Lung (tissue), 11 donors: ENCODE measurements at regions not wholly inside any gene's neighbourhood (a gene's known extent, or its start where the extent isn't known, plus 50 kb on each side); places are given as distances from the start of the nearest gene placed in this dataset.

Source experiments
- ATAC-seq: fragments of 200-7000 bp; cut with Tn5 transposase; one replicate; pipeline ENCODE4 v1.9.1; 2020; ENCODE audit warnings: moderate number of reproducible peaks; ENCODE audit not compliant: insufficient read depth, low FRiP score
- DNase-seq, 3 donors: peaks; one replicate each; pipeline ENCODE4 v3.0.0-alpha.2; 2013 to 2017
- H3K27ac ChIP-seq, 2 donors: one replicate each; pipeline ENCODE4 v1.5.1; 2013; ENCODE audit warnings: mild to moderate bottlenecking in 2 of 2, moderate library complexity in 2 of 2, control low read depth in 1 of 2, inconsistent platforms in 1 of 2, low read depth in 1 of 2, low read length in 1 of 2
- H3K27me3 ChIP-seq, 3 donors: one replicate each; pipeline ENCODE4 v1.5.1; 2013; ENCODE audit warnings: low read length in 2 of 3; ENCODE audit not compliant: control insufficient read depth in 3 of 3, insufficient read depth in 3 of 3
- H3K36me3 ChIP-seq, 4 donors: one replicate each; pipeline ENCODE4 v1.5.1; 2013; ENCODE audit warnings: low read length in 4 of 4, mild to moderate bottlenecking in 1 of 4, moderate library complexity in 1 of 4; ENCODE audit not compliant: control insufficient read depth in 4 of 4, insufficient read depth in 4 of 4
- H3K4me1 ChIP-seq, 5 donors: one replicate each; pipeline ENCODE4 v1.5.1; 2013; ENCODE audit warnings: low read length in 5 of 5, mild to moderate bottlenecking in 2 of 5, moderate library complexity in 1 of 5; ENCODE audit not compliant: control insufficient read depth in 5 of 5, insufficient read depth in 5 of 5
- H3K4me3 ChIP-seq: one replicate; pipeline ENCODE4 v1.5.1; 2013; ENCODE audit warnings: mild to moderate bottlenecking, control low read depth, moderate library complexity
- H3K9ac ChIP-seq, 2 donors: one replicate each; pipeline ENCODE4 v1.5.1; 2013; ENCODE audit warnings: low read length in 2 of 2, control low read depth in 1 of 2; ENCODE audit not compliant: insufficient read depth in 1 of 2
- H3K9me3 ChIP-seq, 4 donors: one replicate each; pipeline ENCODE4 v1.5.1; 2013; ENCODE audit warnings: low read length in 3 of 4, mild to moderate bottlenecking in 1 of 4, moderate library complexity in 1 of 4; ENCODE audit not compliant: control insufficient read depth in 4 of 4, insufficient read depth in 3 of 4
- WGBS, 2 donors: extraction: QIAGEN DNeasy Blood & Tissue Kit; methylation state at CpG; one replicate each; pipeline ENCODE4 v1.1.7; 2013; 5-methylcytosine and 5-hydroxymethylcytosine counted together
- TF ChIP-seq, protein P1 (sequence below): IDR thresholded peaks from 2 replicates; pipeline ENCODE4 v1.5.1; 2012; ENCODE audit warnings: mild to moderate bottlenecking; ENCODE audit errors: control extremely low read depth, extremely low read depth
- donor health status: control.
- donor health status: control.
- donor health status: Bipolar disorder and iron deficiency.
- donor health status: healthy.
- donor health status: DM: yes; HTN: yes; CAD: no.

- Histone ChIP-seq H3K9me3 (no peaks in the 10 kb centered on the region), H3K9ac (no peak overlapping the region), H3K27ac (no peak overlapping the region), H3K4me3 (no peak overlapping the region), H3K27me3 (no peaks in the 10 kb centered on the region), H3K4me1 (peaks cover 0 to 15% (median 0%) of the 10 kb centered on the region in 5 donors), H3K36me3 (no peaks in the 10 kb centered on the region)
- DNase-seq (peak in 2 of 3 donors; percentile 12 to 66), ATAC-seq (no peak)
- 73 to 77% methylated on average over 1 of the region's 1 CpG for WGBS, 2 donors
- TF ChIP-seq, protein P1, sequence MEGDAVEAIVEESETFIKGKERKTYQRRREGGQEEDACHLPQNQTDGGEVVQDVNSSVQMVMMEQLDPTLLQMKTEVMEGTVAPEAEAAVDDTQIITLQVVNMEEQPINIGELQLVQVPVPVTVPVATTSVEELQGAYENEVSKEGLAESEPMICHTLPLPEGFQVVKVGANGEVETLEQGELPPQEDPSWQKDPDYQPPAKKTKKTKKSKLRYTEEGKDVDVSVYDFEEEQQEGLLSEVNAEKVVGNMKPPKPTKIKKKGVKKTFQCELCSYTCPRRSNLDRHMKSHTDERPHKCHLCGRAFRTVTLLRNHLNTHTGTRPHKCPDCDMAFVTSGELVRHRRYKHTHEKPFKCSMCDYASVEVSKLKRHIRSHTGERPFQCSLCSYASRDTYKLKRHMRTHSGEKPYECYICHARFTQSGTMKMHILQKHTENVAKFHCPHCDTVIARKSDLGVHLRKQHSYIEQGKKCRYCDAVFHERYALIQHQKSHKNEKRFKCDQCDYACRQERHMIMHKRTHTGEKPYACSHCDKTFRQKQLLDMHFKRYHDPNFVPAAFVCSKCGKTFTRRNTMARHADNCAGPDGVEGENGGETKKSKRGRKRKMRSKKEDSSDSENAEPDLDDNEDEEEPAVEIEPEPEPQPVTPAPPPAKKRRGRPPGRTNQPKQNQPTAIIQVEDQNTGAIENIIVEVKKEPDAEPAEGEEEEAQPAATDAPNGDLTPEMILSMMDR, result no peak
Observed at GRCh38 chr20:9927224-9927623, 88.3 kb upstream of the PAK5 start.

GRCh38 chr20:9926476-9926875 is 87.6 kb upstream of the PAK5 start:
- H3K4me3 ChIP-seq, result no peak overlapping the region
- TF ChIP-seq, protein P1, result no peak
- DNase-seq (no peak), ATAC-seq (no peak)
- H3K27me3 ChIP-seq, result no peaks in the 10 kb centered on the region
- no peaks in the 10 kb centered on the region for H3K36me3 ChIP-seq
- no peak overlapping the region for H3K27ac ChIP-seq
- no peaks in the 10 kb centered on the region for H3K9me3 ChIP-seq
- no peak overlapping the region for H3K9ac ChIP-seq
- peaks cover 0 to 15% (median 0%) of the 10 kb centered on the region in 5 donors for H3K4me1 ChIP-seq

DNA sequence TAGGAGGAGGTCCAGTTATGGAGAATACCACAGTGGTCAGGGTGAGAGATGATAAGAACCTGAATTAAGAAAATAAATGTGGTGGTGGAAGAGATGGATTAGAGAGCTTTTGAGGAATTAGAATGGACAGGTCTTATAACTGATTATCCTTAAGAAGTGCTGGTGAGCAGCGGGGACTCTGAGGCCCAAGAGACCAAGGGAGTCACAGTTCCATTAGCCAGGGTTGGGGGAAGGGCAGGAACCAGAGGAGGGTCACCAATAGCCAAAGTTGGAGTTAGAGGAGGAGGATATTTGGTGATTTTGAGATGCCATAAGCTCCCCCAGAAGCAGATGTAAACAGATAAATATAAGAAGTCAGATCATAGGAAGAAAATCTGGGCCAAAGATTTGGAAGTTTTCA is 87.1 kb upstream of the PAK5 start:
- Histone ChIP-seq H3K9me3 (no peaks in the 10 kb centered on the region), H3K27ac (no peak overlapping the region), H3K27me3 (no peaks in the 10 kb centered on the region), H3K4me3 (no peak overlapping the region), H3K4me1 (peaks cover 0 to 15% (median 0%) of the 10 kb centered on the region in 5 donors), H3K9ac (no peak overlapping the region), H3K36me3 (no peaks in the 10 kb centered on the region)
- TF ChIP-seq, protein P1, result no peak
- no peak for ATAC-seq
- no peak for DNase-seq
- 70 to 91% methylated on average over 1 of the region's 1 CpG for WGBS, 2 donors

GRCh38 chr20:9923648-9924047 is 84.8 kb upstream of the PAK5 start:
- 92 to 94% methylated on average over 4 of the region's 4 CpGs for WGBS, 2 donors
- no peak for DNase-seq
- H3K27me3 ChIP-seq, result no peaks in the 10 kb centered on the region

More at GRCh38 chr20:9923648-9924047, 84.8 kb upstream of the PAK5 start:
- Histone ChIP-seq H3K36me3 (no peaks in the 10 kb centered on the region), H3K4me3 (no peak overlapping the region), H3K27ac (no peak overlapping the region), H3K9ac (no peak overlapping the region), H3K9me3 (no peaks in the 10 kb centered on the region), H3K4me1 (peaks cover 0 to 15% (median 0%) of the 10 kb centered on the region in 5 donors)
- ATAC-seq, result no peak
- TF ChIP-seq, protein P1, result no peak
